BE2C (cell line): ENCODE measurements at regions not wholly inside any gene's neighbourhood (a gene's known extent, or its start where the extent isn't known, plus 50 kb on each side); places are given as distances from the start of the nearest gene placed in this dataset.

Experiments
- DNase-seq: peaks from one replicate; pipeline ENCODE4 v3.0.0-alpha.2; 2020
- H3K27me3 ChIP-seq: fragments of 250-450 bp; sonication (Bioruptor Pico); 2 replicates; pipeline ENCODE4 v1.5.1; 2020; ENCODE audit warnings: mild to moderate bottlenecking
- H3K36me3 ChIP-seq: fragments of 250-450 bp; sonication (Bioruptor Pico); 2 replicates; pipeline ENCODE4 v1.5.1; 2020; ENCODE audit warnings: mild to moderate bottlenecking
- H3K4me1 ChIP-seq: fragments of 250-450 bp; sonication (Bioruptor Pico); 2 replicates; pipeline ENCODE4 v1.5.1; 2020
- H3K4me3 ChIP-seq: 2 replicates; pipeline ENCODE4 v1.5.1; 2011; ENCODE audit warnings: low read depth, low read length
- H3K9me3 ChIP-seq: fragments of 250-450 bp; sonication (Bioruptor Pico); 2 replicates; pipeline ENCODE4 v1.5.1; 2020
- TF ChIP-seq, protein P1 (sequence below): IDR thresholded peaks from 2 replicates; pipeline ENCODE4 v1.5.1; 2012; ENCODE audit warnings: mild to moderate bottlenecking, low read depth, low read length

DNA sequence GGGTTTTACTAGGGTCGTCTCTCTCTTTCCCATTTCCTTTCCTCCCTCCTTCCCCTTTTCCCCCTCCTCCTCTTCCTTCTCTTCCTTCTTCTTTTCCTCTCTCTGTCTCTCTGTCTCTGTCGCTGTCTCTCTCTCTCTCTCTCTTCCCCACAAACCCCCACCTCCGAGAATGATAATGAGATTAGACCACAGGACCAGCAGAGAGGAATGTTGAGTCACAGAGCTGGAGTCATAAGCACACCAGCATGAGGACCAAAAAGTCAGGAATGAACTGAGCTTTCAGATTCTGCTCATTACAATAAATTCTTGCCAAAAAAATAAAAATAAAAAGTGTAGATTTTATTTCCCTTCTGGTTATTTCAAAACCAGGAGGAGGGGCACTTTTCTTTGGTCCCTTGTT, 377.4 kb downstream of the LTN1 start:
- Histone ChIP-seq H3K4me3 (no peak overlapping the region), H3K36me3 (no peaks in the 10 kb centered on the region), H3K27me3 (no peaks in the 10 kb centered on the region), H3K4me1 (no peaks in the 10 kb centered on the region), H3K9me3 (no peaks in the 10 kb centered on the region)
- TF ChIP-seq, protein P1, sequence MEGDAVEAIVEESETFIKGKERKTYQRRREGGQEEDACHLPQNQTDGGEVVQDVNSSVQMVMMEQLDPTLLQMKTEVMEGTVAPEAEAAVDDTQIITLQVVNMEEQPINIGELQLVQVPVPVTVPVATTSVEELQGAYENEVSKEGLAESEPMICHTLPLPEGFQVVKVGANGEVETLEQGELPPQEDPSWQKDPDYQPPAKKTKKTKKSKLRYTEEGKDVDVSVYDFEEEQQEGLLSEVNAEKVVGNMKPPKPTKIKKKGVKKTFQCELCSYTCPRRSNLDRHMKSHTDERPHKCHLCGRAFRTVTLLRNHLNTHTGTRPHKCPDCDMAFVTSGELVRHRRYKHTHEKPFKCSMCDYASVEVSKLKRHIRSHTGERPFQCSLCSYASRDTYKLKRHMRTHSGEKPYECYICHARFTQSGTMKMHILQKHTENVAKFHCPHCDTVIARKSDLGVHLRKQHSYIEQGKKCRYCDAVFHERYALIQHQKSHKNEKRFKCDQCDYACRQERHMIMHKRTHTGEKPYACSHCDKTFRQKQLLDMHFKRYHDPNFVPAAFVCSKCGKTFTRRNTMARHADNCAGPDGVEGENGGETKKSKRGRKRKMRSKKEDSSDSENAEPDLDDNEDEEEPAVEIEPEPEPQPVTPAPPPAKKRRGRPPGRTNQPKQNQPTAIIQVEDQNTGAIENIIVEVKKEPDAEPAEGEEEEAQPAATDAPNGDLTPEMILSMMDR = no peak
- no peak for DNase-seq

DNA sequence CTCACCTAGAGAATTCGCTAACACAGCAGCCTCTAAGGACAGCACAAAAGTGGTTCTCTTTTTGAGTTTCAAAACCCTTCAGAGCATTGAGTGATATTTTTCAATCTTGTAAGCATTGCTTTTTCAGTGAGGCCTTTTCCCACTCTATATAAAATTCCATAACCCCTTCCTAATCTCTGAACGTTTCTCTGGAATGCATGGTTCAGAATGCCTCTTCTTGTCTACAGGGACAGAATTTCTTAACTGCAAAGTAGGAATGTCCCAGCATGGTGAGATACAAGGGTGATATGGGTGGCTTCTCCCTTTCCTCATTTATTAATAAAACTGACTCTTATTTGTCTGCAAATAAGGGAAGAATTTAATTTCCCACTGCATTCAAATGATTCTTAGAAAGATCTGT, 377.9 kb downstream of the LTN1 start:
- H3K27me3 ChIP-seq = no peaks in the 10 kb centered on the region
- DNase-seq = no peak
- no peaks in the 10 kb centered on the region for H3K4me1 ChIP-seq
- no peak overlapping the region for H3K4me3 ChIP-seq
- H3K9me3 ChIP-seq = no peaks in the 10 kb centered on the region
- no peaks in the 10 kb centered on the region for H3K36me3 ChIP-seq
- TF ChIP-seq, protein P1 = no peak

DNA sequence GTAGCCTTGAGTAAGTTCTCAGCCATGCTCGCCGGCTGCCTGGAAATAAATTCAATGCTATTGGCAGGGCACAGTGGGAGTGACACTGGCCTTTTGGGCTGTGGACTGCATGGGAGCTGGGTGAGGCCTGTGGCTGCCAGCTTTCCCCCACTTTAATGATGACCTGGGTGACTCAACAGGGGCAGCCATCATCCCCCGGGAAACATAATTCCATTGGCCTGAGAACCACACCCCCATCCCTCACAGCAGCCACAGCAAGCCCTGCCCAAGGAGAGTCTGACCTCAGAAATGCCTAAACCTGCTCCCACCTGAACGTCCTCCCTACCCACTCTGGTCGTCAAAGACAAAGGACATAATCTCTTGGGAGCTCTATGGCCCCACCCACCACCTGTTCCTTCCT, 384.0 kb downstream of the LTN1 start:
- DNase-seq = no peak
- H3K4me3 ChIP-seq = no peak overlapping the region
- H3K4me1 ChIP-seq = no peaks in the 10 kb centered on the region; the same call in 1 of the 2 replicates
- no peaks in the 10 kb centered on the region for H3K36me3 ChIP-seq
- H3K9me3 ChIP-seq = no peaks in the 10 kb centered on the region
- H3K27me3 ChIP-seq = no peaks in the 10 kb centered on the region
- TF ChIP-seq, protein P1 = no peak

DNA sequence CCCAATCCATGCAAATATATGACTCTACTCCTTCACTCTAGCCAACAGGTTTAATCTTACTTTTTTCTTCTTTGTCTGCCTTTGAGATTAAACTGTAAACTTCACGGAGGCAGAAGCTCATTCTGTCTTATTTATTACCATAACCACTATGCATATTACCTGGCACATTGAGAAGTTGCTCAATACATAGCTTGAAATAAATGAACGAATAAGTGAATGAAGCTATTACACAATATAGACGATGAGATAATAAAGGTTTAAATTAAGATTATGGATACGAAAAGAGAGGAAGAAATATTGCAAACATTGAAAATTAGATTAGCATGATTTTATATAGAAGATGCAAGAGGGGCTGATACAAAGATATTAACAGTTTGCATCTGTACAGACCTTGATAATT, 385.1 kb downstream of the LTN1 start:
- TF ChIP-seq, protein P1 = no peak
- Histone ChIP-seq H3K4me3 (no peak overlapping the region), H3K9me3 (no peaks in the 10 kb centered on the region), H3K27me3 (no peaks in the 10 kb centered on the region), H3K36me3 (no peaks in the 10 kb centered on the region), H3K4me1 (no peaks in the 10 kb centered on the region; the same call in 1 of the 2 replicates)
- no peak for DNase-seq

DNA sequence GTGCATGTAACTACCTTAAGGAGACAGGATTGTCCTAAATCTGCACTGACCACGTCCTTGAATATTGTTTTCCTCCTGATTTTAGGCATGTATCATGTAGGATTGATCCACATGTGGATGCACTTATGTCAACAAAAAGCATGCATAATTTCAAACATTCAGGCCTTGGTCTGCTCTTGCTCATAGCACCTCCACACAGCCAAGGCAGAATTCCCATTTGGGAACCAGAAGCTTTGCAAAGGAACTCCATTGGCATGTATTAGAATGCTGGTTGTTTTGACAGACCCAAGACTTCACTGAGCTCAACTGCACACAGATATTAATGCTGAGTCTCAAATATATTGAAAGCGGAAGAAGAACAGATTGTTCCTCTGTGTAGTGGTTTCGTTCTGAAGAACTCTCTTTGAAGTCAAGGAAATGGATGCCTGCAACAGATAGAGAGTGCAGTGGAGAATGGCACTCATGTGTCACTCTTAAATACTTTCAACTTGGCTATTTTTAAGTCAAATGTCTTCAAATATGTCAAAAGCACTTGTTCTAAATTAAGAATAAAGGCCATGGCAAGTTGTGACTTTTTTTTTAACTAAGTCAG, 387.6 kb downstream of the LTN1 start:
- no peak for DNase-seq
- Histone ChIP-seq H3K4me3 (no peak overlapping the region), H3K9me3 (0 out of 2 replicates have a peak, but pooled peaks cover 2% of the 10 kb centered on the region), H3K4me1 (no peaks in the 10 kb centered on the region; the same call in 1 of the 2 replicates), H3K36me3 (no peaks in the 10 kb centered on the region), H3K27me3 (no peaks in the 10 kb centered on the region)
- TF ChIP-seq, protein P1 = no peak

DNA sequence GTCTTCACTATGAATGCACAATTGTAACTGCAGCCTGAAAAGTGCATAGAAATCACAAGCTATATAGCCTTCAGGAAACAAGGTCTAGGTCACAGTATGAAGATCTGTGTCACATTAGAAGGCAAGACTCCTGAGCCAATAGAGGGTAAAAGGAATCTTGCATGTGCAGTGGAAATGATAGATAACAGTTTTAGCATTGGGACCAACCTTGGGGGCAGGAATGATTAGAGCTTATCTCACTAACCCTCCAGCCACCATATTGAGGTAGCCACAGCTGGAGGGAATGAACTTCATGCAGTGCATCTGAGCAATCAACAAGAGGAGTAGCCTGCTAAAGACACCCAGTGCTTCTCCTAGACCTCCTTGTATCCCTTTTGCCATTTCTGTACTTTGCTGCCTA, 390.1 kb downstream of the LTN1 start:
- no peak for DNase-seq
- H3K4me3 ChIP-seq = no peak overlapping the region
- no peaks in the 10 kb centered on the region for H3K36me3 ChIP-seq
- no peaks in the 10 kb centered on the region for H3K27me3 ChIP-seq
- H3K9me3 ChIP-seq = 0 out of 2 replicates have a peak, but pooled peaks cover 2% of the 10 kb centered on the region
- no peaks in the 10 kb centered on the region for H3K4me1 ChIP-seq
- TF ChIP-seq, protein P1 = no peak
